Activated CD8-positive, alpha-beta memory T cell treated with anti-CD3 and anti-CD28 coated beads for 36 hours (primary cell): ENCODE measurements at regions not wholly inside any gene's neighbourhood (a gene's known extent, or its start where the extent isn't known, plus 50 kb on each side); places are given as distances from the start of the nearest gene placed in this dataset.
"Not testable (repeated sequence)": the region's sequence is repeated elsewhere in the genome, so short reads cannot be mapped to it uniquely, and the experiment has no call there.

Source experiments
- CTCF ChIA-PET: fragments of 350-600 bp; sonication (Branson Sonifier 250); formaldehyde crosslinking; loops from one replicate; lab custom pipeline; 2021; ENCODE audit warnings: antibody characterized with exemption; lab: Charles Lee
- POLR2A ChIA-PET: fragments of 350-600 bp; sonication (Branson Sonifier 250); formaldehyde crosslinking; loops from one replicate; lab custom pipeline; 2021; ENCODE audit warnings: antibody characterized with exemption; lab: Charles Lee

- ChIA-PET POLR2A (no interaction called here), CTCF (no interaction called here)
These were observed 657.9 kb upstream of the ST8SIA4 start for GRCh38 chr5:101561018-101561417.

- CTCF ChIA-PET, result no interaction called here
- POLR2A ChIA-PET, result no interaction called here
These were observed 640.7 kb upstream of the ST8SIA4 start for GRCh38 chr5:101543780-101544179.

GRCh38 chr5:101539315-101539714 lies 636.2 kb upstream of the ST8SIA4 start:
- ChIA-PET POLR2A (no interaction called here), CTCF (no interaction called here)

- CTCF ChIA-PET, result no interaction called here
- POLR2A ChIA-PET, result no interaction called here
These were observed 632.5 kb upstream of the ST8SIA4 start for GRCh38 chr5:101535626-101536025.

GRCh38 chr5:101534491-101535110 lies 631.5 kb upstream of the ST8SIA4 start:
- ChIA-PET POLR2A (no interaction called here), CTCF (no interaction called here)

GRCh38 chr5:101532430-101532829 lies 629.3 kb upstream of the ST8SIA4 start:
- ChIA-PET CTCF (no interaction called here), POLR2A (no interaction called here)

- CTCF ChIA-PET, result no interaction called here
- POLR2A ChIA-PET, result no interaction called here
These were observed 627.9 kb upstream of the ST8SIA4 start for GRCh38 chr5:101531026-101531425.

- CTCF ChIA-PET, POLR2A ChIA-PET: not testable (repeated sequence)
These were observed 626.0 kb upstream of the ST8SIA4 start for GRCh38 chr5:101529094-101529493.

- ChIA-PET POLR2A (no interaction called here), CTCF (no interaction called here)
These were observed 617.3 kb upstream of the ST8SIA4 start for GRCh38 chr5:101520417-101520816.

GRCh38 chr5:101517795-101518194 lies 614.7 kb upstream of the ST8SIA4 start:
- ChIA-PET POLR2A (no interaction called here), CTCF (no interaction called here)

GRCh38 chr5:101515721-101516120 lies 612.6 kb upstream of the ST8SIA4 start:
- ChIA-PET POLR2A (no interaction called here), CTCF (no interaction called here)

GRCh38 chr5:101505891-101506570 lies 602.9 kb upstream of the ST8SIA4 start:
- CTCF ChIA-PET, result no interaction called here
- POLR2A ChIA-PET, result no interaction called here

- ChIA-PET CTCF (no interaction called here), POLR2A (no interaction called here)
These were observed 579.8 kb upstream of the ST8SIA4 start for GRCh38 chr5:101482931-101483330.

GRCh38 chr5:101473483-101473882 lies 570.4 kb upstream of the ST8SIA4 start:
- CTCF ChIA-PET, result no interaction called here
- POLR2A ChIA-PET, result no interaction called here

- POLR2A ChIA-PET, result no interaction called here
- CTCF ChIA-PET, result no interaction called here
These were observed 558.4 kb upstream of the ST8SIA4 start for GRCh38 chr5:101461455-101461854.

- ChIA-PET POLR2A (no interaction called here), CTCF (no interaction called here)
These were observed 555.5 kb upstream of the ST8SIA4 start for GRCh38 chr5:101458587-101458986.

- POLR2A ChIA-PET, result no interaction called here
- CTCF ChIA-PET, result no interaction called here
These were observed 552.8 kb upstream of the ST8SIA4 start for GRCh38 chr5:101455851-101456250.

GRCh38 chr5:101455048-101455447 lies 552.0 kb upstream of the ST8SIA4 start:
- ChIA-PET POLR2A (no interaction called here), CTCF (no interaction called here)

- POLR2A ChIA-PET, CTCF ChIA-PET: not testable (repeated sequence)
These were observed 539.2 kb upstream of the ST8SIA4 start for GRCh38 chr5:101442281-101442680.

- ChIA-PET CTCF (no interaction called here), POLR2A (no interaction called here)
These were observed 537.1 kb upstream of the ST8SIA4 start for GRCh38 chr5:101440173-101440572.

- ChIA-PET CTCF (no interaction called here), POLR2A (no interaction called here)
These were observed 534.3 kb upstream of the ST8SIA4 start for GRCh38 chr5:101437351-101437750.

GRCh38 chr5:101435768-101436167 lies 532.7 kb upstream of the ST8SIA4 start:
- ChIA-PET CTCF (no interaction called here), POLR2A (no interaction called here)
